BJ (cell line): ENCODE measurements at regions not wholly inside any gene's neighbourhood (a gene's known extent, or its start where the extent isn't known, plus 50 kb on each side); places are given as distances from the start of the nearest gene placed in this dataset.

Experiments
- CTCF ChIA-PET: fragments of 350-600 bp; formaldehyde crosslinking; extraction: SDS; loops from one replicate; lab custom pipeline; 2021; ENCODE audit warnings: antibody characterized with exemption, inconsistent platforms; lab: Yijun Ruan, JAX
- POLR2A ChIA-PET: fragments of 300-600 bp; sonication (Branson Sonifier 250); formaldehyde crosslinking; extraction: SDS; loops from one replicate; lab custom pipeline; 2021; ENCODE audit warnings: antibody characterized with exemption; lab: Charles Lee
- DNase-seq: peaks from one replicate; pipeline ENCODE4 v3.0.0-alpha.2; 2011; ENCODE audit warnings: low read depth
- H3K27me3 ChIP-seq: 2 replicates; pipeline ENCODE4 v1.6.0; 2011; ENCODE audit warnings: low read length; ENCODE audit not compliant: control insufficient read depth, insufficient read depth
- H3K36me3 ChIP-seq: 2 replicates; pipeline ENCODE4 v1.5.1; 2011; ENCODE audit warnings: low read length; ENCODE audit not compliant: control insufficient read depth, insufficient read depth
- H3K4me3 ChIP-seq: 2 replicates; pipeline ENCODE4 v1.5.1; 2011; ENCODE audit warnings: low read depth, mild to moderate bottlenecking, control low read depth, low read length
- CTCF ChIP-seq: IDR thresholded peaks from 2 replicates; pipeline ENCODE4 v1.5.1; 2011; ENCODE audit warnings: low read depth, mild to moderate bottlenecking, control low read depth, inconsistent platforms, low read length, moderate library complexity; ENCODE audit not compliant: insufficient read depth

- Histone ChIP-seq H3K4me3 (no peak overlapping the region), H3K36me3 (no peaks in the 10 kb centered on the region), H3K27me3 (no peaks in the 10 kb centered on the region)
- no peak for TF ChIP-seq CTCF
- POLR2A ChIA-PET: no interaction called here
- DNase-seq: no peak
- CTCF ChIA-PET: no interaction called here
Observed at GRCh38 chr9:25939126-25939525, 260.9 kb upstream of the TUSC1 start.

GRCh38 chr9:25936031-25936430, 257.8 kb upstream of the TUSC1 start:
- Histone ChIP-seq H3K27me3 (no peaks in the 10 kb centered on the region), H3K4me3 (no peak overlapping the region), H3K36me3 (no peaks in the 10 kb centered on the region)
- no peak for TF ChIP-seq CTCF
- ChIA-PET POLR2A (no interaction called here), CTCF (no interaction called here)
- DNase-seq: no peak

- H3K4me3 ChIP-seq: no peak overlapping the region
- no peaks in the 10 kb centered on the region for H3K27me3 ChIP-seq
- CTCF ChIA-PET: no interaction called here
- no peaks in the 10 kb centered on the region for H3K36me3 ChIP-seq
- no peak for DNase-seq
- no peak for TF ChIP-seq CTCF
- POLR2A ChIA-PET: no interaction called here
Observed at GRCh38 chr9:25935188-25935587, 256.9 kb upstream of the TUSC1 start.

- TF ChIP-seq CTCF: no peak
- Histone ChIP-seq H3K27me3 (no peaks in the 10 kb centered on the region), H3K4me3 (no peak overlapping the region), H3K36me3 (no peaks in the 10 kb centered on the region)
- POLR2A ChIA-PET: no interaction called here
- no peak for DNase-seq
- CTCF ChIA-PET: no interaction called here
Observed at GRCh38 chr9:25918761-25919160, 240.5 kb upstream of the TUSC1 start.

GRCh38 chr9:25917731-25918362, 239.6 kb upstream of the TUSC1 start:
- CTCF ChIA-PET: no interaction called here
- POLR2A ChIA-PET: no interaction called here
- Histone ChIP-seq H3K36me3 (no peaks in the 10 kb centered on the region), H3K27me3 (no peaks in the 10 kb centered on the region), H3K4me3 (no peak overlapping the region)
- no peak for DNase-seq
- no peak for TF ChIP-seq CTCF
